Panc1 (cell line): ENCODE measurements at regions not wholly inside any gene's neighbourhood (a gene's known extent, or its start where the extent isn't known, plus 50 kb on each side); places are given as distances from the start of the nearest gene placed in this dataset.

Experiments
- ATAC-seq: fragments of 200-7000 bp; cut with Tn5 transposase; 2 replicates; pipeline ENCODE4 v1.9.1; 2020; ENCODE audit warnings: mild to moderate bottlenecking, moderate library complexity
- BruUV-seq: library from RNA; stranded (reverse); fragments of 400-500 nt; replicated peaks from 2 replicates; lab custom pipeline; 2021; lab: Mats Ljungman, UMichigan
- CTCF ChIA-PET: fragments of 300-600 bp; sonication (Branson Sonifier 250); formaldehyde crosslinking; loops from one replicate; lab custom pipeline; 2022; ENCODE audit warnings: antibody characterized with exemption; lab: Charles Lee
- POLR2A ChIA-PET: fragments of 300-600 bp; sonication (Branson Sonifier 250); formaldehyde crosslinking; loops from one replicate; lab custom pipeline; 2022; ENCODE audit warnings: antibody characterized with exemption; lab: Charles Lee
- DNase-seq: peaks from one replicate; pipeline ENCODE4 v3.0.0-alpha.2; 2010; ENCODE audit warnings: low read depth, low spot score
- H3K27ac ChIP-seq: 2 replicates; pipeline ENCODE4 v1.5.1; 2011; ENCODE audit warnings: mild to moderate bottlenecking, low read length, inconsistent platforms
- H3K27me3 ChIP-seq: fragments of 200-500 bp; sonication (Bioruptor generic); 2 replicates; pipeline ENCODE4 v1.6.0; 2014; ENCODE audit warnings: low read length, inconsistent platforms; ENCODE audit not compliant: control insufficient read depth, insufficient read depth
- H3K36me3 ChIP-seq: fragments of 200-500 bp; sonication (Bioruptor generic); 2 replicates; pipeline ENCODE4 v1.5.1; 2014; ENCODE audit warnings: inconsistent platforms, mild to moderate bottlenecking, low read length, moderate library complexity; ENCODE audit not compliant: control insufficient read depth, insufficient read depth
- H3K4me1 ChIP-seq: 2 replicates; pipeline ENCODE4 v1.5.1; 2011; ENCODE audit warnings: inconsistent platforms, mild to moderate bottlenecking, low read length, moderate library complexity; ENCODE audit not compliant: control insufficient read depth, insufficient read depth
- H3K4me3 ChIP-seq, 2 experiments: 2 replicates each; pipeline ENCODE4 v1.5.1; 2011 to 2012; ENCODE audit warnings: low read depth in 2 of 2, low read length in 2 of 2, mild to moderate bottlenecking in 2 of 2, inconsistent platforms in 1 of 2, moderate library complexity in 1 of 2
- H3K9me3 ChIP-seq: fragments of 200-500 bp; sonication (Bioruptor generic); 2 replicates; pipeline ENCODE4 v1.5.1; 2014; ENCODE audit warnings: low read depth, mild to moderate bottlenecking, inconsistent platforms, low read length, moderate library complexity; ENCODE audit not compliant: control insufficient read depth, insufficient read depth
- CTCF ChIP-seq: fragments of 450-650 bp; IDR thresholded peaks from 2 replicates; pipeline ENCODE4 v1.5.1; 2017; ENCODE audit warnings: mild to moderate bottlenecking
- POLR2AphosphoS5 ChIP-seq: IDR thresholded peaks from 2 replicates; pipeline ENCODE4 v1.6.1; 2012; ENCODE audit warnings: mild to moderate bottlenecking, low read depth, low read length, moderate library complexity
- REST ChIP-seq, 2 experiments: IDR thresholded peaks; 2 replicates each; pipeline ENCODE4 v1.6.1; 2011 to 2012; ENCODE audit warnings: low read depth in 2 of 2, control low read depth in 1 of 2, low read length in 1 of 2, mild to moderate bottlenecking in 1 of 2, moderate library complexity in 1 of 2; ENCODE audit not compliant: insufficient read depth in 1 of 2
- SIN3A ChIP-seq: IDR thresholded peaks from 2 replicates; pipeline ENCODE4 v1.6.1; 2012; ENCODE audit warnings: low read depth, mild to moderate bottlenecking, low read length, moderate library complexity, borderline replicate concordance; ENCODE audit not compliant: insufficient read depth
- TCF7L2 ChIP-seq: IDR thresholded peaks from 2 replicates; pipeline ENCODE4 v1.6.1; 2011; ENCODE audit warnings: mild to moderate bottlenecking, low read depth, low read length, inconsistent platforms
- in situ Hi-C: cut with HindIII; loops from 2 replicates; pipeline ENCODE4 v1.10.0; 2016; ENCODE audit warnings: low sequenced_read_pairs, low pct_unique_long_range_greater_than_20kb
- intact Hi-C: fragments of 100-400 bp; cut with micrococcal nuclease; formaldehyde crosslinking; loops from one replicate; pipeline ENCODE4 v1.10.0; 2022; ENCODE audit not compliant: unreplicated experiment

- BruUV-seq: no TSS peak
- ATAC-seq: no peak
- ChIA-PET CTCF (no interaction called here), POLR2A (no interaction called here)
- Histone ChIP-seq H3K4me1 (no peaks in the 10 kb centered on the region), H3K27me3 (no peaks in the 10 kb centered on the region; the same call in 1 of the 2 replicates), H3K9me3 (no peaks in the 10 kb centered on the region), H3K27ac (no peak overlapping the region), H3K4me3 (no peak overlapping the region), H3K36me3 (no peaks in the 10 kb centered on the region)
- DNase-seq: no peak
- intact Hi-C loops: no loop called here
- in situ Hi-C loops: no loop called here
- TF ChIP-seq CTCF: no peak
- TF ChIP-seq SIN3A: no peak
- TF ChIP-seq REST (IDR thresholded peaks at IDR 0.05; ENCODE audit: insufficient read depth in 1 of 2, low read depth in 2 of 2, low read length in 1 of 2): no peak
Measured at GRCh38 chr1:217983051-217983375, 302.1 kb upstream of the RRP15 start.

- TF ChIP-seq TCF7L2 (no peak), CTCF (no peak), POLR2AphosphoS5 (no peak), REST (IDR thresholded peaks at IDR 0.05; ENCODE audit: insufficient read depth in 1 of 2, low read depth in 2 of 2, low read length in 1 of 2) (no peak), SIN3A (no peak)
- DNase-seq (no peak), ATAC-seq (no peak)
- POLR2A ChIA-PET: interaction anchor here (0.6 kb wide), 1 partner anchor 187 kb away, joined by 8 read pairs; no protein-coding TSS in a partner anchor
- intact Hi-C loops: no loop called here
- H3K4me3 ChIP-seq: no peak overlapping the region
- CTCF ChIA-PET: no interaction called here
- in situ Hi-C loops: no loop called here
- no peak overlapping the region for H3K27ac ChIP-seq
- BruUV-seq: no TSS peak
- H3K9me3 ChIP-seq: no peaks in the 10 kb centered on the region
- no peaks in the 10 kb centered on the region for H3K36me3 ChIP-seq
- no peaks in the 10 kb centered on the region for H3K4me1 ChIP-seq
- H3K27me3 ChIP-seq: no peaks in the 10 kb centered on the region; the same call in 1 of the 2 replicates
Measured at GRCh38 chr1:217985641-217986040, 299.5 kb upstream of the RRP15 start.
